RWPE1 (cell line): ENCODE measurements at regions not wholly inside any gene's neighbourhood (a gene's known extent, or its start where the extent isn't known, plus 50 kb on each side); places are given as distances from the start of the nearest gene placed in this dataset.
"Not testable (repeated sequence)": the region's sequence is repeated elsewhere in the genome, so short reads cannot be mapped to it uniquely, and the experiment has no call there.

Source experiments
- CTCF ChIA-PET: fragments of 350-600 bp; sonication (Branson Sonifier 250); formaldehyde crosslinking; extraction: SDS; loops from one replicate; lab custom pipeline; 2021; lab: Yijun Ruan, JAX
- POLR2A ChIA-PET: fragments of 400-600 bp; formaldehyde crosslinking; extraction: SDS; loops from one replicate; lab custom pipeline; 2020; ENCODE audit warnings: antibody characterized with exemption; ENCODE audit not compliant: low non-redundant PET; lab: Yijun Ruan, JAX
- DNase-seq: peaks from one replicate; pipeline ENCODE4 v3.0.0; 2012; ENCODE audit warnings: low spot score
- H3K27ac ChIP-seq: fragments of 450-650 bp; 2 replicates; pipeline ENCODE4 v1.5.1; 2017
- TF ChIP-seq, protein P1 (sequence below): fragments of 450-650 bp; conservative IDR thresholded peaks from 2 replicates; pipeline ENCODE4 v1.5.1; 2017; ENCODE audit warnings: low read depth, mild to moderate bottlenecking

- ChIA-PET CTCF (no interaction called here), POLR2A (no interaction called here)
- TF ChIP-seq, protein P1, sequence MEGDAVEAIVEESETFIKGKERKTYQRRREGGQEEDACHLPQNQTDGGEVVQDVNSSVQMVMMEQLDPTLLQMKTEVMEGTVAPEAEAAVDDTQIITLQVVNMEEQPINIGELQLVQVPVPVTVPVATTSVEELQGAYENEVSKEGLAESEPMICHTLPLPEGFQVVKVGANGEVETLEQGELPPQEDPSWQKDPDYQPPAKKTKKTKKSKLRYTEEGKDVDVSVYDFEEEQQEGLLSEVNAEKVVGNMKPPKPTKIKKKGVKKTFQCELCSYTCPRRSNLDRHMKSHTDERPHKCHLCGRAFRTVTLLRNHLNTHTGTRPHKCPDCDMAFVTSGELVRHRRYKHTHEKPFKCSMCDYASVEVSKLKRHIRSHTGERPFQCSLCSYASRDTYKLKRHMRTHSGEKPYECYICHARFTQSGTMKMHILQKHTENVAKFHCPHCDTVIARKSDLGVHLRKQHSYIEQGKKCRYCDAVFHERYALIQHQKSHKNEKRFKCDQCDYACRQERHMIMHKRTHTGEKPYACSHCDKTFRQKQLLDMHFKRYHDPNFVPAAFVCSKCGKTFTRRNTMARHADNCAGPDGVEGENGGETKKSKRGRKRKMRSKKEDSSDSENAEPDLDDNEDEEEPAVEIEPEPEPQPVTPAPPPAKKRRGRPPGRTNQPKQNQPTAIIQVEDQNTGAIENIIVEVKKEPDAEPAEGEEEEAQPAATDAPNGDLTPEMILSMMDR = no peak
- H3K27ac ChIP-seq = no peak overlapping the region
- no peak for DNase-seq
Measured at GRCh38 chr10:108327706-108328105, 1163.2 kb upstream of the SORCS1 start.

- ChIA-PET POLR2A (no interaction called here), CTCF (no interaction called here)
- no peak overlapping the region for H3K27ac ChIP-seq
- DNase-seq = no peak
- TF ChIP-seq, protein P1 = no peak
Measured at GRCh38 chr10:108323274-108323798, 1158.8 kb upstream of the SORCS1 start.

GRCh38 chr10:108319434-108320222, 1155.1 kb upstream of the SORCS1 start:
- TF ChIP-seq, protein P1 = no peak
- POLR2A ChIA-PET = no interaction called here
- CTCF ChIA-PET = no interaction called here

DNA sequence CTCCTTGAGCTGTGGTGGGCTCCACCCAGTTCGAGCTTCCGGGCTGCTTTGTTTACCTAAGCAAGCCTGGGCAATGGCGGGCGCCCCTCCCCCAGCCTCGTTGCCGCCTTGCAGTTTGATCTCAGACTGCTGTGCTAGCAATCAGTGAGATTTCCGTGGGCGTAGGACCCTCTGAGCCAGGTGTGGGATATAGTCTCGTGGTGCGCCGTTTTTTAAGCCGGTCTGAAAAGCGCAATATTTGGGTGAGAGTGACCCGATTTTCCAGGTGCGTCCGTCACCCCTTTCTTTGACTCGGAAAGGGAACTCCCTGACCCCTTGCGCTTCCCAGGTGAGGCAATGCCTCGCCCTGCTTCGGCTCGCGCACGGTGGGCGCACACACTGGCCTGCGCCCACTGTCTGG, 1151.1 kb upstream of the SORCS1 start:
- H3K27ac ChIP-seq, CTCF ChIA-PET, DNase-seq, POLR2A ChIA-PET: not testable (repeated sequence)

More at GRCh38 chr10:108319434-108320222, 1155.1 kb upstream of the SORCS1 start:
- no peak for DNase-seq
- no peak overlapping the region for H3K27ac ChIP-seq

DNA sequence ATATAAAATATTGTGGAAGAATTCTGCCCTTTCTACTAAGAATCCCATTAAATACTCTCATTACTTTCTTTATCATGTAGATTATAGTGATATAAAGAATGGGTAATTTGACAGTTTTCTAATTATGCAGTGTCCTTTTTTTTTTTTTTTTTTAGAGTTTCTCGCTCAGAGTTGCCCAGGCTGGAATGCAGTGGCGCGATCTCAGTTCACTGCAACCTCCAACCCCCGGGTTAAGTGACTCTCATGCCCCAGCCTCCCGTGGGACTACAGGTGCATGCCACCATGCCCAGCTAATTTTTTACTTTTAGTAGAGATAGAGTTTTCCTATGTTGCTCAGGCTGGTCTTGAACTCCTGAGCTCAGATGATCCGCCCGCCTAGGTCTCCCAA, 1143.4 kb upstream of the SORCS1 start:
- no peak for DNase-seq
- ChIA-PET CTCF (no interaction called here), POLR2A (no interaction called here)
- TF ChIP-seq, protein P1 = no peak
- no peak overlapping the region for H3K27ac ChIP-seq

DNA sequence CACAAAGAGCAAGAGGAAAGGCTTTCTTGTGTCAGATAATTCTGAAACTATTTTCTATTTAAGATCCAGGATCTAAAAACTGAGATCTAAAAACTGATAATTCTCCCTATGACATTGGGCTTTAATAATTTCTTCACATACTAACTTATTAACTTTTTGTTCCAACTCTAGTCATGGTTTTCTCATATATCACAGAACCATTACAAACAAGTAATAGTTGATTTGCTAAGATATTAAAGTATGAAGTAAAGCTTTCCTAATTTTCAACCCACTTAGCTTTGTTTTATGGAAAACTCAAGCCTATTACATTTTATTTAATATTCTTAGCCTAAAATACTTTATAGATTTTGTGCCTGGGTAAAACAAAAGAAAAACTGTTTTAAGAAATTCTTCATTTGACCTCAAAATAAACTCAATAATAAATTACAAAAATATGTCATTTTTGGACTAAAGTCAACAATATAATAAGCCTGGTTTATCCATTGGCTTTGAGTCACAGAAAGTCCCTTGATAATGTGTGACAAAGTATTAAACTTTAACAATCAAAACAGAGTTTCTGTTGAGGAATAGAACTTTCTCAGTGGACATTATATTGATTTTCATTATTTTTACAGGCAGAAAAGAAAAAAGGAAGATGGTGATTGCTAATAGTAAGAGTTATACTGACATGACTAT, 1142.9 kb upstream of the SORCS1 start:
- POLR2A ChIA-PET = no interaction called here
- H3K27ac ChIP-seq = no peak overlapping the region
- TF ChIP-seq, protein P1 = no peak
- CTCF ChIA-PET = no interaction called here
- DNase-seq = no peak

GRCh38 chr10:108303149-108303548, 1138.6 kb upstream of the SORCS1 start:
- DNase-seq = no peak
- ChIA-PET CTCF (no interaction called here), POLR2A (no interaction called here)
- no peak overlapping the region for H3K27ac ChIP-seq
- TF ChIP-seq, protein P1 = no peak
